ENCODE measurements at regions not wholly inside any gene's neighbourhood (a gene's known extent, or its start where the extent isn't known, plus 50 kb on each side); places are given as distances from the start of the nearest gene placed in this dataset.

DNA sequence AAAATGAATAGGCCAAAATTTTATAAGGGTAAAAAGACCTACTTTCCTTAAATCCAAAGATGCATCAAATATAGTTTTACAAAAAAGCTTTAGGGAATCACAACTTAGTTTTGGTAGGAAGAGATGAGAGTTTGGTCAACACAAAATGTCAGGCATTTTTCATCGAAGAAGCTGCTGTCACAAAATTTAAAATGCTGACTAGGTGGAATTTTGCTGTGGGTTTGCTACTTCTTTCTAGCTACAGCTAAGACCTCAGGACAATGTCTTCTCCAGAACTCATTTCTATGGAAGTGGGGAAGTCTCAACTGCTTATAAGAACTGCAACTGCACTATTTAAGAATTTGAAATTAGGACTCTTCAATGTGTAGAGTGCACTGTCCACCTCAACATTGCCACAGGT, 351.1 kb downstream of the HAO1 start (continued):
- TF ChIP-seq, protein P1, sequence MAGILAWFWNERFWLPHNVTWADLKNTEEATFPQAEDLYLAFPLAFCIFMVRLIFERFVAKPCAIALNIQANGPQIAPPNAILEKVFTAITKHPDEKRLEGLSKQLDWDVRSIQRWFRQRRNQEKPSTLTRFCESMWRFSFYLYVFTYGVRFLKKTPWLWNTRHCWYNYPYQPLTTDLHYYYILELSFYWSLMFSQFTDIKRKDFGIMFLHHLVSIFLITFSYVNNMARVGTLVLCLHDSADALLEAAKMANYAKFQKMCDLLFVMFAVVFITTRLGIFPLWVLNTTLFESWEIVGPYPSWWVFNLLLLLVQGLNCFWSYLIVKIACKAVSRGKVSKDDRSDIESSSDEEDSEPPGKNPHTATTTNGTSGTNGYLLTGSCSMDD (CRISPR knock-in tag; IDR thresholded peaks at IDR 0.05): no peak
- TF ChIP-seq SIX1 (CRISPR knock-in tag; IDR thresholded peaks at IDR 0.05; ENCODE audit: borderline replicate concordance): no peak

DNA sequence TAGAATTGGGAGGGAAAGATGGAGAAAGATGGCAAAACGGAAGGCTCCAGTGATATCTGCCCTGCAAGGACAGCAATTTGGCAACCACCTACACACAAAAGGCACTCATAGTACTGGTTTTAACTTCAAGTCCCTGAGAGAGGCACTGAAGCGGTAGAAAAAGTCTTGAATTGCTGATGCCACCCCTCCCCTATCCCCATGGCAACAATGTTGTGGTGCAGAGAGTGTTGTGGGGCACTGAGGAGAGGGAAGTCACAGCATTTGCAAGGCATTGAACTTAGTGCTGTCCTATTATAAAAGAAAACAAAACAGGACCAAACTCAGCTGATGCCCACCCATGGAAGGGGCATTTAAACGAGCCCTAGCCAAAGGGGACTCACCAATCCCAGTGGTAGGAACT, 343.7 kb downstream of the HAO1 start:
- no peaks in the 10 kb centered on the region for H3K79me2 ChIP-seq (ENCODE audit: insufficient read depth, low read length)
- ChIA-PET CTCF (ENCODE audit: low intra/inter-chr PET ratio, low total read pairs) (no interaction called here), POLR2A (no interaction called here)
- H2AFZ ChIP-seq (ENCODE audit: low read length): no peak overlapping the region
- no peak for ATAC-seq
- no peak overlapping the region for H3K9ac ChIP-seq (ENCODE audit: insufficient read depth, low read depth, low read length)
- H3K27me3 ChIP-seq (ENCODE audit: control insufficient read depth in 1 of 2, insufficient read depth in 2 of 2, low read length in 2 of 2): no peaks in the 10 kb centered on the region
- H4K20me1 ChIP-seq (ENCODE audit: insufficient read depth, low read length): no peaks in the 10 kb centered on the region
- FAIRE-seq: no peak
- no TSS peak for BruUV-seq (replicated peaks)
- H3K36me3 ChIP-seq (replicated peaks in 1 of 2; ENCODE audit: control insufficient read depth in 1 of 2, insufficient read depth in 2 of 2, low read length in 2 of 2): no peaks in the 10 kb centered on the region
- 15% methylated on average over 3 of the region's 3 CpGs for WGBS (ENCODE audit: low lambda C conversion rate)
- no peak overlapping the region for H3K4me2 ChIP-seq (ENCODE audit: low read depth, low read length)
- H3K4me1 ChIP-seq (ENCODE audit: insufficient read depth, low read length): no peaks in the 10 kb centered on the region
- H3K9me3 ChIP-seq (ENCODE audit: low read length): peaks cover 36% of the 10 kb centered on the region
- no peak for DNase-seq (ENCODE audit: low spot score)
- H3K27ac ChIP-seq (ENCODE audit: extremely low read length, insufficient read depth, low read length): no peak overlapping the region
- H3K4me3 ChIP-seq (replicated peaks in 1 of 3; ENCODE audit: insufficient read depth in 1 of 3, low read depth in 2 of 3, low read length in 3 of 3): no peak overlapping the region
- intact Hi-C loops (cut with micrococcal nuclease; ENCODE audit: unreplicated experiment) (loop anchor here (5.0 kb wide), 1 partner anchor 1981 kb away; no protein-coding TSS in a partner anchor), in situ Hi-C loops (cut with HindIII; ENCODE audit: extremely low pct_ligation_motif_present, low pct_unique_long_range_greater_than_20kb) (no loop called here)
- TF ChIP-seq, protein P2, sequence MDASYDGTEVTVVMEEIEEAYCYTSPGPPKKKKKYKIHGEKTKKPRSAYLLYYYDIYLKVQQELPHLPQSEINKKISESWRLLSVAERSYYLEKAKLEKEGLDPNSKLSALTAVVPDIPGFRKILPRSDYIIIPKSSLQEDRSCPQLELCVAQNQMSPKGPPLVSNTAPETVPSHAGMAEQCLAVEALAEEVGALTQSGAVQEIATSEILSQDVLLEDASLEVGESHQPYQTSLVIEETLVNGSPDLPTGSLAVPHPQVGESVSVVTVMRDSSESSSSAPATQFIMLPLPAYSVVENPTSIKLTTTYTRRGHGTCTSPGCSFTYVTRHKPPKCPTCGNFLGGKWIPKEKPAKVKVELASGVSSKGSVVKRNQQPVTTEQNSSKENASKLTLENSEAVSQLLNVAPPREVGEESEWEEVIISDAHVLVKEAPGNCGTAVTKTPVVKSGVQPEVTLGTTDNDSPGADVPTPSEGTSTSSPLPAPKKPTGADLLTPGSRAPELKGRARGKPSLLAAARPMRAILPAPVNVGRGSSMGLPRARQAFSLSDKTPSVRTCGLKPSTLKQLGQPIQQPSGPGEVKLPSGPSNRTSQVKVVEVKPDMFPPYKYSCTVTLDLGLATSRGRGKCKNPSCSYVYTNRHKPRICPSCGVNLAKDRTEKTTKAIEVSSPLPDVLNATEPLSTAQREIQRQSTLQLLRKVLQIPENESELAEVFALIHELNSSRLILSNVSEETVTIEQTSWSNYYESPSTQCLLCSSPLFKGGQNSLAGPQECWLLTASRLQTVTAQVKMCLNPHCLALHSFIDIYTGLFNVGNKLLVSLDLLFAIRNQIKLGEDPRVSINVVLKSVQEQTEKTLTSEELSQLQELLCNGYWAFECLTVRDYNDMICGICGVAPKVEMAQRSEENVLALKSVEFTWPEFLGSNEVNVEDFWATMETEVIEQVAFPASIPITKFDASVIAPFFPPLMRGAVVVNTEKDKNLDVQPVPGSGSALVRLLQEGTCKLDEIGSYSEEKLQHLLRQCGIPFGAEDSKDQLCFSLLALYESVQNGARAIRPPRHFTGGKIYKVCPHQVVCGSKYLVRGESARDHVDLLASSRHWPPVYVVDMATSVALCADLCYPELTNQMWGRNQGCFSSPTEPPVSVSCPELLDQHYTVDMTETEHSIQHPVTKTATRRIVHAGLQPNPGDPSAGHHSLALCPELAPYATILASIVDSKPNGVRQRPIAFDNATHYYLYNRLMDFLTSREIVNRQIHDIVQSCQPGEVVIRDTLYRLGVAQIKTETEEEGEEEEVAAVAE (CRISPR knock-in tag; IDR thresholded peaks at IDR 0.05; ENCODE audit: borderline replicate concordance): no peak
- TF ChIP-seq SNAPC2 (CRISPR knock-in tag; IDR thresholded peaks at IDR 0.05) (no peak), ISX (CRISPR knock-in tag; conservative IDR thresholded peaks at IDR 0.05) (no peak), FOSL1 (CRISPR knock-in tag; IDR thresholded peaks at IDR 0.05; ENCODE audit: borderline replicate concordance) (no peak), HNF1B (CRISPR knock-in tag; IDR thresholded peaks at IDR 0.05) (no peak), ZNF138 (CRISPR knock-in tag; IDR thresholded peaks at IDR 0.05; ENCODE audit: low read depth) (no peak), ZNF800 (CRISPR knock-in tag; IDR thresholded peaks at IDR 0.05) (no peak), ZNF383 (CRISPR knock-in tag; IDR thresholded peaks at IDR 0.05; ENCODE audit: borderline replicate concordance) (no peak), ZNF282 (IDR thresholded peaks at IDR 0.05; ENCODE audit: partially characterized antibody) (no peak), ZMAT5 (CRISPR knock-in tag; IDR thresholded peaks at IDR 0.05; ENCODE audit: borderline replicate concordance, low read depth) (no peak), ZNF619 (CRISPR knock-in tag; IDR thresholded peaks at IDR 0.05) (no peak), NR2C2 (CRISPR knock-in tag; IDR thresholded peaks at IDR 0.05; ENCODE audit: borderline replicate concordance) (no peak), ZSCAN29 (CRISPR knock-in tag; conservative IDR thresholded peaks at IDR 0.05) (no peak)
